GM19372 (cell line): ENCODE measurements at regions not wholly inside any gene's neighbourhood (a gene's known extent, or its start where the extent isn't known, plus 50 kb on each side); places are given as distances from the start of the nearest gene placed in this dataset.

ENCODE experiments used
- ATAC-seq: cut with Tn5 transposase; IDR thresholded peaks from one replicate; pipeline ENCODE4 v1.9.1; 2021; ENCODE audit warnings: mild to moderate bottlenecking, low read depth, moderate library complexity; ENCODE audit not compliant: unreplicated experiment

GRCh38 chr22:48580481-48580970 lies 1247.1 kb downstream of the BRD1 start:
- no peak for ATAC-seq

- no peak for ATAC-seq
Measured at GRCh38 chr22:48579928-48580309, 1247.8 kb downstream of the BRD1 start.

GRCh38 chr22:48579043-48579927 lies 1248.4 kb downstream of the BRD1 start:
- ATAC-seq: no peak

GRCh38 chr22:48578138-48579042 lies 1249.3 kb downstream of the BRD1 start:
- ATAC-seq: no peak

- ATAC-seq: no peak
Measured at GRCh38 chr22:48577691-48578090, 1250.0 kb downstream of the BRD1 start.

GRCh38 chr22:48577014-48577690 lies 1250.5 kb downstream of the BRD1 start:
- ATAC-seq: no peak

- no peak for ATAC-seq
Measured at GRCh38 chr22:48576333-48577013, 1251.2 kb downstream of the BRD1 start.

- ATAC-seq: no peak
Measured at GRCh38 chr22:48575618-48576332, 1251.9 kb downstream of the BRD1 start.

- no peak for ATAC-seq
Measured at GRCh38 chr22:48574776-48575617, 1252.7 kb downstream of the BRD1 start.

GRCh38 chr22:48573766-48574165 lies 1253.9 kb downstream of the BRD1 start:
- ATAC-seq: no peak

- no peak for ATAC-seq
Measured at GRCh38 chr22:48572951-48573350, 1254.7 kb downstream of the BRD1 start.

GRCh38 chr22:48570912-48571311 lies 1256.8 kb downstream of the BRD1 start:
- ATAC-seq: no peak

GRCh38 chr22:48569476-48570233 lies 1258.0 kb downstream of the BRD1 start:
- no peak for ATAC-seq

- ATAC-seq: no peak
Measured at GRCh38 chr22:48568736-48569330, 1258.8 kb downstream of the BRD1 start.

GRCh38 chr22:48567213-48567975 lies 1260.3 kb downstream of the BRD1 start:
- ATAC-seq: no peak

- no peak for ATAC-seq
Measured at GRCh38 chr22:48566741-48567140, 1260.9 kb downstream of the BRD1 start.
